ENCODE measurements at regions not wholly inside any gene's neighbourhood (a gene's known extent, or its start where the extent isn't known, plus 50 kb on each side); places are given as distances from the start of the nearest gene placed in this dataset.

DNA sequence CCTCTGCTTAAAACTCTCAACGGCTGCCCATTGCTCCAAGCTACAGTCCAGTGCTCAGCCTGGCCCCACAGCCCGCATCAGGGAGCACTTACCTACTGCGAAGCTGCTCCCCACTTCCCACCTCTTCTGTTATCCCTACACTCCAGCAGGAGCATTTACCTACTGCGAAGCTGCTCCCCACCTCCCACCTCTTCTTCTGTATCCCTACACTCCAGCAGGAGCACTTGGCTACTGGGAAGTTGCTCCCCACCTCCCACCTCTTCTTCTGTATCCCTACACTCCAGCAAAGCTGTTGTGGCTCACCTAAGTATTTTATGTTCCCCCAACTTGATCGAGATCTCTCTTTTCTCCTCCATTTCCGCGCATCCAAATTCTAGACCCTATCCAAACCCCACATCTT lies 563.3 kb upstream of the ZFP42 start (continued):
- no peak for TF ChIP-seq ZNF626 (tag by site-specific recombination; IDR thresholded peaks at IDR 0.05)
- no peak for TF ChIP-seq ZNF23 (tag by site-specific recombination; IDR thresholded peaks at IDR 0.05; ENCODE audit: borderline replicate concordance)
- no peak for TF ChIP-seq ZNF843 (tag by site-specific recombination; IDR thresholded peaks at IDR 0.05)
- TF ChIP-seq ZNF169 (tag by site-specific recombination; IDR thresholded peaks at IDR 0.05): no peak
- no peak for TF ChIP-seq ZNF654 (tag by site-specific recombination; IDR thresholded peaks at IDR 0.05; ENCODE audit: low read depth)

DNA sequence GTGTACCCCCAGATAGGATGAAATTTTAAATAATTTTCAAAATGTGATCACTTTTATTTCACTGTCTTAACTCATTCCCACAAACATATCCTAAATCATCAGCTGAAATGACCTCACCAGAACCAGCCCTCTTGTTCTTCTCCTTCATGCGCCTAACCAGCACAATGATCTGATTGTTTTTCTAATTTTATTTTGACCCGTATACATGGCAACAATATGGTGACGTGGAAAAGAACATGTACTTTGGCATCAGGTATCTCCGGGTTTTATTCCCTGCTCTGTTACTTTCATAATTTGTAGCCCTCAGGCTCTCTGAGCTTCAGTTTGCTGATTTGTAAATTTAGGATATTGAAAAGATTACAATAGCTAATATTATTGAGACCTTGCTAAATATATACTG lies 562.4 kb upstream of the ZFP42 start:
- TF ChIP-seq ZXDB (tag by site-specific recombination; IDR thresholded peaks at IDR 0.05): no peak
- no peak for TF ChIP-seq ZNF23 (tag by site-specific recombination; IDR thresholded peaks at IDR 0.05; ENCODE audit: borderline replicate concordance)
- TF ChIP-seq ZNF391 (tag by site-specific recombination; IDR thresholded peaks at IDR 0.05; ENCODE audit: borderline replicate concordance, low read depth): no peak
- TF ChIP-seq ZNF324 (tag by site-specific recombination; IDR thresholded peaks at IDR 0.05): no peak
- no peak for TF ChIP-seq ZNF157 (tag by site-specific recombination; IDR thresholded peaks at IDR 0.05)
- TF ChIP-seq, protein P1, sequence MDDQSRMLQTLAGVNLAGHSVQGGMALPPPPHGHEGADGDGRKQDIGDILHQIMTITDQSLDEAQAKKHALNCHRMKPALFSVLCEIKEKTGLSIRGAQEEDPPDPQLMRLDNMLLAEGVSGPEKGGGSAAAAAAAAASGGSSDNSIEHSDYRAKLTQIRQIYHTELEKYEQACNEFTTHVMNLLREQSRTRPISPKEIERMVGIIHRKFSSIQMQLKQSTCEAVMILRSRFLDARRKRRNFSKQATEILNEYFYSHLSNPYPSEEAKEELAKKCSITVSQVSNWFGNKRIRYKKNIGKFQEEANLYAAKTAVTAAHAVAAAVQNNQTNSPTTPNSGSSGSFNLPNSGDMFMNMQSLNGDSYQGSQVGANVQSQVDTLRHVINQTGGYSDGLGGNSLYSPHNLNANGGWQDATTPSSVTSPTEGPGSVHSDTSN (CRISPR knock-in tag; IDR thresholded peaks at IDR 0.05): no peak
- no peak for TF ChIP-seq SCRT1 (tag by site-specific recombination; IDR thresholded peaks at IDR 0.05; ENCODE audit: borderline replicate concordance)
- TF ChIP-seq, protein P2, sequence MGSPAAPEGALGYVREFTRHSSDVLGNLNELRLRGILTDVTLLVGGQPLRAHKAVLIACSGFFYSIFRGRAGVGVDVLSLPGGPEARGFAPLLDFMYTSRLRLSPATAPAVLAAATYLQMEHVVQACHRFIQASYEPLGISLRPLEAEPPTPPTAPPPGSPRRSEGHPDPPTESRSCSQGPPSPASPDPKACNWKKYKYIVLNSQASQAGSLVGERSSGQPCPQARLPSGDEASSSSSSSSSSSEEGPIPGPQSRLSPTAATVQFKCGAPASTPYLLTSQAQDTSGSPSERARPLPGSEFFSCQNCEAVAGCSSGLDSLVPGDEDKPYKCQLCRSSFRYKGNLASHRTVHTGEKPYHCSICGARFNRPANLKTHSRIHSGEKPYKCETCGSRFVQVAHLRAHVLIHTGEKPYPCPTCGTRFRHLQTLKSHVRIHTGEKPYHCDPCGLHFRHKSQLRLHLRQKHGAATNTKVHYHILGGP (tag by site-specific recombination; IDR thresholded peaks at IDR 0.05): no peak
- no peak for TF ChIP-seq ZNF610 (tag by site-specific recombination; IDR thresholded peaks at IDR 0.05; ENCODE audit: borderline replicate concordance)
- TF ChIP-seq ZNF791 (tag by site-specific recombination; IDR thresholded peaks at IDR 0.05): no peak
- no peak for TF ChIP-seq ZNF792 (tag by site-specific recombination; IDR thresholded peaks at IDR 0.05)
- TF ChIP-seq GLIS1 (tag by site-specific recombination; IDR thresholded peaks at IDR 0.05): no peak
- TF ChIP-seq SP2 (tag by site-specific recombination; IDR thresholded peaks at IDR 0.05): no peak
- CTCF ChIA-PET: no interaction called here
- POLR2A ChIA-PET: no interaction called here
- H3K4me1 ChIP-seq (ENCODE audit: control insufficient read depth, insufficient read depth, low read length): no peaks in the 10 kb centered on the region
- no peaks in the 10 kb centered on the region for H3K9me3 ChIP-seq (ENCODE audit: control insufficient read depth, insufficient read depth, low read depth, low read length)
- no peak overlapping the region for H3K4me3 ChIP-seq (ENCODE audit: low read depth, low read length)
- no peaks in the 10 kb centered on the region for H3K36me3 ChIP-seq (ENCODE audit: control insufficient read depth in 2 of 2, insufficient read depth in 1 of 2, low read length in 2 of 2)
- no peak overlapping the region for H3K27ac ChIP-seq (ENCODE audit: extremely low read depth, low read depth, low read length)

DNA sequence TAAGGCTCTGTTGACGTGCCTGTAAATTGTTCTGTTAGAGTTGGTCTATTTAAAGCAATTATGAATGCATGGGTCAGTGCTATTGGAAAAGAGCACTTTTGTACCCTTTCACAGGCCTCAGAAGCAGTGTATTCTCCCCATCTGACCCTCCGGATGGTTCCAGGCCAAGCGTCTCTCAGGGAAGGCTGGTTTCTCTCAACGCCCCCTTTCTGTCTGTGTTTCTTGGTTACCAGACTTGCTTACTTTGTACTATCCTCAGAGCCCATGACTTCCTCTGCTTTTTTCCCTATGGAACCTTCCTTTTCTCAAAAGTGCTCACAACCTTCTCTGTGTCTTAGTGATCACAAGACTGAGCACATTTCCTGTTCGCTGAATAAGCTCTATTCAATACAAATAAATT lies 559.3 kb upstream of the ZFP42 start:
- CTCF ChIA-PET: no interaction called here
- H3K4me1 ChIP-seq (ENCODE audit: control insufficient read depth, insufficient read depth, low read length): no peaks in the 10 kb centered on the region
- POLR2A ChIA-PET: no interaction called here
- H3K9me3 ChIP-seq (ENCODE audit: control insufficient read depth, insufficient read depth, low read depth, low read length): no peaks in the 10 kb centered on the region
- H3K36me3 ChIP-seq (ENCODE audit: control insufficient read depth in 2 of 2, insufficient read depth in 1 of 2, low read length in 2 of 2): no peaks in the 10 kb centered on the region
- no peak overlapping the region for H3K27ac ChIP-seq (ENCODE audit: extremely low read depth, low read depth, low read length)
- H3K4me3 ChIP-seq (ENCODE audit: low read depth, low read length): no peak overlapping the region
- TF ChIP-seq ZNF155 (tag by site-specific recombination; IDR thresholded peaks at IDR 0.05): no peak
- no peak for TF ChIP-seq ZNF571 (tag by site-specific recombination; IDR thresholded peaks at IDR 0.05)
- no peak for TF ChIP-seq ZFP69B (tag by site-specific recombination; IDR thresholded peaks at IDR 0.05)
- no peak for TF ChIP-seq ZNF404 (tag by site-specific recombination; IDR thresholded peaks at IDR 0.05)
- TF ChIP-seq ZNF600 (tag by site-specific recombination; IDR thresholded peaks at IDR 0.05): no peak
- no peak for TF ChIP-seq SALL2 (tag by site-specific recombination; IDR thresholded peaks at IDR 0.05; ENCODE audit: borderline replicate concordance)
- TF ChIP-seq ZNF707 (tag by site-specific recombination; IDR thresholded peaks at IDR 0.05): no peak
- TF ChIP-seq, protein P3, sequence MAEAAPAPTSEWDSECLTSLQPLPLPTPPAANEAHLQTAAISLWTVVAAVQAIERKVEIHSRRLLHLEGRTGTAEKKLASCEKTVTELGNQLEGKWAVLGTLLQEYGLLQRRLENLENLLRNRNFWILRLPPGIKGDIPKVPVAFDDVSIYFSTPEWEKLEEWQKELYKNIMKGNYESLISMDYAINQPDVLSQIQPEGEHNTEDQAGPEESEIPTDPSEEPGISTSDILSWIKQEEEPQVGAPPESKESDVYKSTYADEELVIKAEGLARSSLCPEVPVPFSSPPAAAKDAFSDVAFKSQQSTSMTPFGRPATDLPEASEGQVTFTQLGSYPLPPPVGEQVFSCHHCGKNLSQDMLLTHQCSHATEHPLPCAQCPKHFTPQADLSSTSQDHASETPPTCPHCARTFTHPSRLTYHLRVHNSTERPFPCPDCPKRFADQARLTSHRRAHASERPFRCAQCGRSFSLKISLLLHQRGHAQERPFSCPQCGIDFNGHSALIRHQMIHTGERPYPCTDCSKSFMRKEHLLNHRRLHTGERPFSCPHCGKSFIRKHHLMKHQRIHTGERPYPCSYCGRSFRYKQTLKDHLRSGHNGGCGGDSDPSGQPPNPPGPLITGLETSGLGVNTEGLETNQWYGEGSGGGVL (tag by site-specific recombination; IDR thresholded peaks at IDR 0.05): no peak
- no peak for TF ChIP-seq ZBTB21 (tag by site-specific recombination; IDR thresholded peaks at IDR 0.05)
- no peak for TF ChIP-seq TRIM28 (IDR thresholded peaks at IDR 0.05; ENCODE audit: borderline replicate concordance, low read length)
- TF ChIP-seq, protein P4, sequence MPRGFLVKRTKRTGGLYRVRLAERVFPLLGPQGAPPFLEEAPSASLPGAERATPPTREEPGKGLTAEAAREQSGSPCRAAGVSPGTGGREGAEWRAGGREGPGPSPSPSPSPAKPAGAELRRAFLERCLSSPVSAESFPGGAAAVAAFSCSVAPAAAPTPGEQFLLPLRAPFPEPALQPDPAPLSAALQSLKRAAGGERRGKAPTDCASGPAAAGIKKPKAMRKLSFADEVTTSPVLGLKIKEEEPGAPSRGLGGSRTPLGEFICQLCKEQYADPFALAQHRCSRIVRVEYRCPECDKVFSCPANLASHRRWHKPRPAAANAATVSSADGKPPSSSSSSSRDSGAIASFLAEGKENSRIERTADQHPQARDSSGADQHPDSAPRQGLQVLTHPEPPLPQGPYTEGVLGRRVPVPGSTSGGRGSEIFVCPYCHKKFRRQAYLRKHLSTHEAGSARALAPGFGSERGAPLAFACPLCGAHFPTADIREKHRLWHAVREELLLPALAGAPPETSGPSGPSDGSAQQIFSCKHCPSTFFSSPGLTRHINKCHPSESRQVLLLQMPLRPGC (tag by site-specific recombination; IDR thresholded peaks at IDR 0.05): no peak
- no peak for TF ChIP-seq ZNF561 (tag by site-specific recombination; IDR thresholded peaks at IDR 0.05; ENCODE audit: borderline replicate concordance)
- TF ChIP-seq, protein P5, sequence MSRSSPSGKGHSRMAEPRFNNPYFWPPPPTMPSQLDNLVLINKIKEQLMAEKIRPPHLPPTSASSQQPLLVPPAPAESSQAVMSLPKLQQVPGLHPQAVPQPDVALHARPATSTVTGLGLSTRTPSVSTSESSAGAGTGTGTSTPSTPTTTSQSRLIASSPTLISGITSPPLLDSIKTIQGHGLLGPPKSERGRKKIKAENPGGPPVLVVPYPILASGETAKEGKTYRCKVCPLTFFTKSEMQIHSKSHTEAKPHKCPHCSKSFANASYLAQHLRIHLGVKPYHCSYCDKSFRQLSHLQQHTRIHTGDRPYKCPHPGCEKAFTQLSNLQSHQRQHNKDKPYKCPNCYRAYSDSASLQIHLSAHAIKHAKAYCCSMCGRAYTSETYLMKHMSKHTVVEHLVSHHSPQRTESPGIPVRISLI (tag by site-specific recombination; IDR thresholded peaks at IDR 0.05): no peak

Data from HEK293 (cell line).